GM12878 (cell line): ENCODE measurements at regions not wholly inside any gene's neighbourhood (a gene's known extent, or its start where the extent isn't known, plus 50 kb on each side); places are given as distances from the start of the nearest gene placed in this dataset.

Experiments used
- ATAC-seq: fragments of 200-7000 bp; cut with Tn5 transposase; 3 replicates; pipeline ENCODE4 v1.9.1; 2020; ENCODE audit warnings: mild to moderate bottlenecking, moderate library complexity
- BruUV-seq: library from RNA; stranded (reverse); fragments of 400-500 nt; replicated peaks from 2 replicates; lab custom pipeline; 2021; lab: Mats Ljungman, UMichigan
- CTCF ChIA-PET: fragments of 300-600 bp; sonication (Branson Sonifier 250); formaldehyde crosslinking; extraction: SDS; loops from one replicate; lab custom pipeline; 2021; ENCODE audit warnings: inconsistent platforms; lab: Yijun Ruan, JAX
- POLR2A ChIA-PET: fragments of 350-600 bp; formaldehyde crosslinking; extraction: SDS; loops from one replicate; lab custom pipeline; 2021; ENCODE audit warnings: inconsistent platforms; lab: Charles Lee
- RAD21 ChIA-PET: fragments of 300-600 bp; sonication (Branson Sonifier 250); formaldehyde crosslinking; loops from one replicate; lab custom pipeline; 2023; ENCODE audit warnings: antibody characterized with exemption; ENCODE audit not compliant: unreplicated experiment; lab: Charles Lee
- SMC1A ChIA-PET: fragments of 300-600 bp; sonication (Branson Sonifier 250); formaldehyde crosslinking; loops from one replicate; lab custom pipeline; 2023; ENCODE audit not compliant: unreplicated experiment, uncharacterized antibody; lab: Charles Lee
- DNase-seq: peaks from one replicate; pipeline ENCODE4 v3.0.0-alpha.2; 2011; ENCODE audit warnings: low read depth, low spot score
- FAIRE-seq: peaks from 3 replicates; lab custom pipeline; 2011; peaks lifted over from hg19 to GRCh38; lab: Jason Lieb, UNC
- H2AFZ ChIP-seq: 2 replicates; pipeline ENCODE4 v1.6.0; 2011; ENCODE audit warnings: low read depth, low read length, control low read depth; ENCODE audit not compliant: control insufficient read depth
- H3K27ac ChIP-seq: 2 replicates; pipeline ENCODE4 v1.5.1; 2011; ENCODE audit warnings: control low read depth; ENCODE audit not compliant: control insufficient read depth, insufficient read depth
- H3K27me3 ChIP-seq, 2 experiments: replicated peaks in 1 of 2; 2 replicates each; pipeline versions ENCODE4 v1.6.0 to v1.6.1; 2011; ENCODE audit warnings: low read length in 1 of 2; ENCODE audit not compliant: control insufficient read depth in 2 of 2, insufficient read depth in 2 of 2
- H3K36me3 ChIP-seq, 2 experiments: 2 replicates each; pipeline ENCODE4 v1.5.1; 2011; ENCODE audit warnings: low read length in 1 of 2; ENCODE audit not compliant: control insufficient read depth in 2 of 2, insufficient read depth in 2 of 2
- H3K4me1 ChIP-seq: 2 replicates; pipeline ENCODE4 v1.6.1; 2011; ENCODE audit warnings: mild to moderate bottlenecking, low read length, moderate library complexity, mixed read lengths; ENCODE audit not compliant: control insufficient read depth, insufficient read depth
- H3K4me2 ChIP-seq: 2 replicates; pipeline ENCODE4 v1.6.0; 2011; ENCODE audit warnings: control low read depth; ENCODE audit not compliant: control insufficient read depth, insufficient read depth
- H3K4me3 ChIP-seq: fragments of 200-600 bp; sonication (generic); 2 replicates; pipeline ENCODE4 v1.5.1; 2016
- H3K79me2 ChIP-seq: 2 replicates; pipeline ENCODE4 v1.6.0; 2011; ENCODE audit warnings: low read length; ENCODE audit not compliant: control insufficient read depth, insufficient read depth
- H3K9ac ChIP-seq: 2 replicates; pipeline ENCODE4 v1.8.0; 2011; ENCODE audit warnings: low read length, control low read depth, mixed read lengths; ENCODE audit not compliant: control insufficient read depth, insufficient read depth
- H3K9me3 ChIP-seq: replicated peaks from 3 replicates; pipeline ENCODE4 v1.5.1; 2011; ENCODE audit warnings: mild to moderate bottlenecking, low read length; ENCODE audit not compliant: control insufficient read depth, insufficient read depth
- H4K20me1 ChIP-seq: 2 replicates; pipeline ENCODE4 v1.6.0; 2011; ENCODE audit not compliant: control insufficient read depth, insufficient read depth
- BRCA1 ChIP-seq: IDR thresholded peaks from 2 replicates; pipeline ENCODE4 v1.6.1; 2011; ENCODE audit warnings: low read depth, low read length, improper control_type of control experiment
- CBFB ChIP-seq: IDR thresholded peaks from 2 replicates; pipeline ENCODE4 v1.6.1; 2016; ENCODE audit warnings: antibody characterized with exemption, low read depth
- CEBPB ChIP-seq, 2 experiments: fragments of 150-350 bp in 1 of 2; IDR thresholded peaks; 2 replicates each; pipeline ENCODE4 v1.6.1; 2012 to 2014; ENCODE audit warnings: low read depth in 2 of 2, low read length in 2 of 2, borderline replicate concordance in 1 of 2, inconsistent platforms in 1 of 2
- CTCF ChIP-seq, 3 experiments: IDR thresholded peaks in 2 of 3; conservative IDR thresholded peaks in 1 of 3; 2 replicates each; pipeline ENCODE4 v1.5.1; 2011; ENCODE audit warnings: low read depth in 3 of 3, low read length in 3 of 3, mild to moderate bottlenecking in 3 of 3, control low read depth in 2 of 3, moderate library complexity in 2 of 3, inconsistent platforms in 1 of 3, mixed read lengths in 1 of 3; ENCODE audit not compliant: control insufficient read depth in 2 of 3, insufficient read depth in 1 of 3; ENCODE audit errors: extremely low read depth in 1 of 3
- DPF2 ChIP-seq: fragments of 450-650 bp; IDR thresholded peaks from 2 replicates; pipeline ENCODE4 v1.6.1; 2017; ENCODE audit warnings: mild to moderate bottlenecking
- FOXK2 ChIP-seq: fragments of 450-650 bp; IDR thresholded peaks from 2 replicates; pipeline ENCODE4 v1.6.1; 2017; ENCODE audit warnings: mild to moderate bottlenecking, moderate library complexity
- FOXM1 ChIP-seq: IDR thresholded peaks from 2 replicates; pipeline ENCODE4 v1.6.1; 2012; ENCODE audit warnings: low read depth, mild to moderate bottlenecking, inconsistent platforms, low read length, moderate library complexity
- GABPA ChIP-seq: IDR thresholded peaks from 2 replicates; pipeline ENCODE4 v1.6.1; 2014; ENCODE audit warnings: antibody characterized with exemption, low read depth, mild to moderate bottlenecking, inconsistent platforms
- MLLT1 ChIP-seq: fragments of 450-650 bp; IDR thresholded peaks from 2 replicates; pipeline ENCODE4 v1.6.1; 2016; ENCODE audit warnings: mild to moderate bottlenecking
- SREBF2 ChIP-seq: IDR thresholded peaks from 2 replicates; pipeline ENCODE4 v1.6.1; 2012; ENCODE audit warnings: mild to moderate bottlenecking, low read length
- SUZ12 ChIP-seq: fragments of 200-600 bp; sonication (generic); IDR thresholded peaks from one replicate; pipeline ENCODE4 v1.6.1; 2018; ENCODE audit warnings: antibody characterized with exemption, mild to moderate bottlenecking; ENCODE audit not compliant: unreplicated experiment
- ZBTB4 ChIP-seq: fragments of 450-650 bp; formaldehyde crosslinking; IDR thresholded peaks from 2 replicates; pipeline ENCODE4 v1.4.0; 2022; ENCODE audit warnings: mild to moderate bottlenecking, moderate library complexity
- ZNF687 ChIP-seq: fragments of 450-650 bp; IDR thresholded peaks from 2 replicates; pipeline ENCODE4 v1.6.1; 2017; ENCODE audit warnings: mild to moderate bottlenecking, moderate library complexity
- WGBS: methylation state at CpG from one replicate; pipeline ENCODE4 v1.1.6; 2016; ENCODE audit warnings: low lambda C conversion rate; ENCODE audit not compliant: insufficient replicate concordance, insufficient coverage; ENCODE audit errors: missing lambda C conversion rate; 5-methylcytosine and 5-hydroxymethylcytosine counted together
- in situ Hi-C: fragments of 300-500 bp; cut with MboI; formaldehyde crosslinking; loops from 9 replicates; pipeline ENCODE4 v1.14.3; 2018; ENCODE audit warnings: mixed read lengths
- intact Hi-C: fragments of 100-400 bp; cut with micrococcal nuclease; formaldehyde crosslinking; loops from one replicate; pipeline ENCODE4 v1.14.2; 2022; ENCODE audit not compliant: unreplicated experiment

GRCh38 chr6:167704396-167704901 lies 122.3 kb upstream of the AFDN start:
- ChIA-PET RAD21 (no interaction called here), POLR2A (interaction anchor here (0.6 kb wide), 1 partner anchor 126 kb away, joined by 3 read pairs; no protein-coding TSS in a partner anchor), CTCF (no interaction called here), SMC1A (no interaction called here)
- H3K4me2 ChIP-seq = no peak overlapping the region
- H3K4me1 ChIP-seq = peaks cover 13% of the 10 kb centered on the region
- no peak overlapping the region for H3K27ac ChIP-seq
- H3K9me3 ChIP-seq = no peaks in the 10 kb centered on the region
- no peak for FAIRE-seq
- 71% methylated on average over 12 of the region's 12 CpGs for WGBS
- in situ Hi-C loops (no loop called here), intact Hi-C loops (no loop called here)
- H3K36me3 ChIP-seq = no peaks in the 10 kb centered on the region
- no peak for ATAC-seq
- no peak overlapping the region for H3K4me3 ChIP-seq
- no peak overlapping the region for H2AFZ ChIP-seq
- no peak for DNase-seq
- no peaks in the 10 kb centered on the region for H3K79me2 ChIP-seq
- no peak overlapping the region for H3K9ac ChIP-seq
- no TSS peak for BruUV-seq
- peaks cover 6 to 7% of the 10 kb centered on the region in 2 experiments for H3K27me3 ChIP-seq
- H4K20me1 ChIP-seq = no peaks in the 10 kb centered on the region
- no peak for TF ChIP-seq DPF2
- no peak for TF ChIP-seq ZNF687
- no peak for TF ChIP-seq CTCF (IDR thresholded peaks at IDR 0.05 in 2 of 3, conservative IDR thresholded peaks at IDR 0.05 in 1 of 3; ENCODE audit: control insufficient read depth in 2 of 3, extremely low read depth in 1 of 3, insufficient read depth in 1 of 3, low read depth in 3 of 3, low read length in 3 of 3)
- no peak for TF ChIP-seq FOXK2
- no peak for TF ChIP-seq CEBPB (IDR thresholded peaks at IDR 0.05; ENCODE audit: borderline replicate concordance in 1 of 2, low read depth in 2 of 2, low read length in 2 of 2)
- TF ChIP-seq FOXM1 = no peak
- no peak for TF ChIP-seq SUZ12
- TF ChIP-seq MLLT1 = no peak
- TF ChIP-seq ZBTB4 = no peak
- TF ChIP-seq CBFB = no peak
- TF ChIP-seq BRCA1 = no peak
- TF ChIP-seq GABPA = no peak
- no peak for TF ChIP-seq SREBF2
